Ureter (tissue), 1 donor: ENCODE measurements at regions not wholly inside any gene's neighbourhood (a gene's known extent, or its start where the extent isn't known, plus 50 kb on each side); places are given as distances from the start of the nearest gene placed in this dataset.

Experiments
- DNase-seq: peaks from one replicate; pipeline ENCODE4 v3.0.0-alpha.2; 2020; ENCODE audit warnings: low spot score
- donor health status: DM: yes; HTN: yes; CAD: no.

DNA sequence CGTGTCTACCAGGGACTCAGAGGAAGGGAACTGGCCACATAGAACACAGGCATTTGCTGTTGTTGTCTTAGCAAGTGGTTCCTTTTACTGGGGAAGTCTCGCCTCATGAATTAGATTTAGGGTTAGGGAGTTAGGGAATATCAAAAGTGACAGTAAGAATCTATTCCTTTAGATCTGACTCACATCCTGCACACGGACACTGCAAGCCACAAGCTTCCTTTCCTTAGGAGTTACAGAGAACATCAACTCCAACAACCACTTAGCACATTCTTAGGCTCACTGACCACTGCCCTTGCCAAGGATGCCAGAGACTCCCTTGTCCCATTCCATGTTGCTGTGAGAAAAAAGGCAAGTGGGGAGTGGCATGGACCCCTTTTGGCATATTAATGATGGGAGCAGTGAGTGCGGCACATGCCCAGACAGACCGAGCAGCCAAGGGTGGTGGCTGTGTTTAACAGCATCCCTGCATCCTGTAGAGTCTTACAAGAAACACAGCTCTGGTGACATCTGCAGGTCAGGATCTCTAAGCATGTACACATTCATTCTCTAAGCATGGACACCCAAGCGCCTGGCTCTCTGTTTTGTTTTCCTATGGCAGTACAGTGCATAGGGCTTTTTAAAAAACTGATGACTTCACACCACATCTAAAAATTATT lies 745.6 kb upstream of the RAB6C start:
- no peak for DNase-seq

DNA sequence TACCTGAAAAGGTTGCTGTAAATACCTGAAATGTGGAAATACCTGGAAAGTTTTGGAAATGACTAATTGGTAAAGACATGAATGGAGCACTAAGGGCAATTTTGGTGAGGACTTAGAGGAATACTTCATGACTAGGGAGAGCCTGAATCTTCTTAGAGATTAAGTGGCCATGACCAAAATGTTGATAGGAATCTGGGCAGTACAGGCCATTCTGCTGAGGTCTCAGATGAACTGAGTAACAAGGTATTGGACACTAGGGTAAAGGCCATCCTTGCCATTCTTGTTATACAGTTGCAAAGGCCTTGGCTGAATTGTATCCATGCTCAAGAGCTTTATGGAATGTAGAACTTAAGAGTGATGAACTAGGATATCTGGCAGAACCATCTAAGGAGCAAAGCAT lies 742.9 kb upstream of the RAB6C start:
- no peak for DNase-seq

DNA sequence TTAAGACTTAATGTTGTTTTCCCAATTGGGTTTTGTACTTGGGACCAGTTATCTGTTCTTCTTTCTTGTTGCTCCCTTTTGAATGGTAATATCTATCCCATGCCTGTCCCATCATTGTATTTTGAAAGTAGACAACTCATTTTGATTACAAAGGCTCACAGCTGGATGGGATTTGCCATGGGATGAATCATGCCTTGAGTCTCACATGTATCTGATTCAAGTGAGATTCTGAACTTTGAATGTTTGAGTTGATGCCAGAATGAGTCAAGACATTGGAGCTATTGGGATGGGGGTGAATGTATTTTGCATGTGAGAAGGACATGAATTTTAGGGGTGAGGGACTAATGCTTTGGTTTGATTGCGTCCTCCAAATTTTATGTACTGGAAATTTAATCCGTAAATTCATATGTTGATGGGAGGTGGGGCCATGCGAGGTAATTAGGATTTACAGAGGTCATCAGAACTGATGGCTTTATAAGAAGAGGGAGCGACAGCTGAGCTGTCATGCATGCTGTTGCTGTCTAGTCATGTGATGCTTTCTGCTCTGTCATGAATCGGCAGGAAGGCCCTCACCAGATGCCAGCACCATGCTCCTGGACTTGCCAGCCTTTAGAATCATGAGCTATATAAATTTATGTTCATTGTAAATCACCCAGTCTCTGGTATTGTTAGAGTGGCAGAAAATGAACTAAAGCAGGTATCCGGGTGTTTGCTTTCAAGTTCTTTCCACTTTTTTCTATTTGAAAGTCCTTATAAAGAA lies 741.3 kb upstream of the RAB6C start:
- no peak for DNase-seq

- DNase-seq: no peak
These were observed 740.3 kb upstream of the RAB6C start for GRCh38 chr2:129239141-129239540.

- DNase-seq: no peak
These were observed 739.4 kb upstream of the RAB6C start for GRCh38 chr2:129240061-129240460.

- DNase-seq: no peak
These were observed 737.2 kb upstream of the RAB6C start for GRCh38 chr2:129242269-129242668.

DNA sequence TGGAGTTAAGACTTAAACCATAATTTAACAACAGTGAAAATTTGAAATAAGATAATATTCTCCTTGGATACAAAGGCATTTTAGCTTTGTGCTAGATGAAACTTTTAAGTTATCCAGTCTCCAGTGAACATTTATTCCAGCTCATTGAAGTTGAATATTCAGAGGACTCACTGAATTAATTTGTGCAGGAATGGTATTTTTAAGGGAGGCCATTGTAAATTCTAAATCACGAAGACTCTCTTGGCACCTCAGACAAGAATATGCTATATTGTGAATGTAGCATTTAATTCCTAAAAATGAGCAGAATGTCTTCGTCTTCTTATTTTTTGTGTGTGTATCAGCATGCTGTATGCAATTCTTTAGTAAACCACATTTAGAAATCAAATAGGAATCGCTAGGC lies 731.7 kb upstream of the RAB6C start:
- no peak for DNase-seq

DNA sequence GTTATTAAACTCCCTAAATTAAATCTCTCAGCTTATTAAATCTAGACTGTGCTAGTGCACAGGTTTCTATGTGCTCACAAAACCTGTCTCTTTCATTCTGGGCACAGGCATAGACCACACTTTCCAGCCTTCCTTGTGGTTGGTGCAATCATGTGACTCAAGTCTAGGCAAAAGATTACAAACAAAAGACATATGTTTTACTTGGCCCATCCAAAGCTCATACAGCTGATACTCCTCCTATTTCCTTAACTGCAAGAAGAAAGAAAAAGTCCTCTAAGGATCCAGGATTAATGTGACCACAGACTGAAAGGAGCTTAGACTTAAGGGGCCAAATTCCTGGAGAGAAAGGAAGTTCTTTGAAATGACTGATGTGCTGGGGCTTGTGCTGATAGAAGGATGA lies 731.3 kb upstream of the RAB6C start:
- no peak for DNase-seq

DNA sequence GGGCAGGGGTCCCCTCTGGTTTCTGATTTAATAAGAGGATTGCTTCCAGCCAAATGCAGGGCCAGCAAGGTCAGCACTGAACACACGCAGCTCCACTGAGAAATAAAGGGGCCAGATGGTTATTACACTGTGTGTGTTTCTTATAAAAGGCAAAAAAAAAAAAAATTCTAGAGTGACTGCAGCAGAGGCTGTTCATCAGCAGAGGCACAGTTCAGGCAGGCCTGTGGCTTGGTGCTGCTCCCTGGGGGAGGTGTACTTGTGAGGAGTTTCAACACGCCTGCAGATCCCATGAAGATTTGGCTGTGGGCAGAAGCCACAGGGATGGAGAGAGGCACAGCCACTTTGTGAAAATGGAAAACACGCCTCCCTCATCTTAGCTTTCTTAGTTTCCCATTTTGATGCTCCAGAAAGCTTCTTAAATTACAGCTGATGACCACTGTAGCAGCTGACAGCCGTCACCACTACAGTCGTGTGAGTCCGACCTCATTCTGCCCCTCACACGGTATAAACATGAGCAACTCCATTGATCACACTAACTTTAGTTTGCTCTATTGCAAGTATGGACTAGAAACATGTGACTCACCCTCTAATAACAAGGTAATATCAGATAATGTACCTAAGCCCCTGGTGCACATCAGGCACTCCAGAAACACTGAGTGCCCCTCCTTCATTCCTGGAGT lies 726.5 kb upstream of the RAB6C start:
- no peak for DNase-seq

DNA sequence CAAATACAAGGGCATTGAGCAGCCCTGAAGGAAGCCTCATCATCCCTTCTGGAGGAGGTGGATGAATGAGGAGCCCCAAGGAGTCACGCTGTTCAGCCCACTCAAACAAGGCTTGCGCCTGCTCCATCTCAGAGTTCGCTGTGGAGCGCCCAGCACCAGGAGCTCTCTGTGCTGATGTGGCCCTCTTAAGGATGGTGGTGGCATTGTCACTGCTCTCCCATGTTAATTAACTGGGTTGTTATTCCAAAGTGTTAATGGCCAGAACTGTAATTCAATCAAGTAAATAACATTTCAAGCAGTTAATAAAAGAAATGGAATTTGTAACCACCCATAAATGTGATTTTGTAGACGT lies 726.0 kb upstream of the RAB6C start:
- DNase-seq: no peak

- no peak for DNase-seq
These were observed 724.7 kb upstream of the RAB6C start for GRCh38 chr2:129254718-129255117.

- no peak for DNase-seq
These were observed 723.7 kb upstream of the RAB6C start for GRCh38 chr2:129255610-129256313.

DNA sequence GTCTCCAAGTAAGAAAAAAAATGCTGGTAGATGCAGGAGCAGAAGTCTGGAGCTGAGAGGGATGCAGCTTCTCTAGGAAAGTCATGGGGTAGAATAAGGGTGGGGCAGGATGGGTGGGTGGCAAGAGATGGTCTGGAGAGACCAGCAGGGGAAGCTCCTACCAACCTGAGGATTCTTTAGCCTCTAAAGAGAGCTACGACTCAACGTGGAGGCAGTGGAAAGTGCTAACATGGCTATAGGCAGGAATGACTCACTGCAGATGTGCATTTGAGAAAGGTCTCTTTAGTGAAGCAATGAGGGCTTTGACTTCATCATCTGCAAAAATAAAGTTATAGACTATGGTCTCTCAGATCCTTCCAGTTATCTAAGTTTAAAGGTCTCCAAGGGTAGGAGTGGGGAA lies 722.8 kb upstream of the RAB6C start:
- no peak for DNase-seq

GRCh38 chr2:129262934-129263333 lies 716.5 kb upstream of the RAB6C start:
- no peak for DNase-seq

- DNase-seq: no peak
These were observed 715.5 kb upstream of the RAB6C start for GRCh38 chr2:129263939-129264338.

DNA sequence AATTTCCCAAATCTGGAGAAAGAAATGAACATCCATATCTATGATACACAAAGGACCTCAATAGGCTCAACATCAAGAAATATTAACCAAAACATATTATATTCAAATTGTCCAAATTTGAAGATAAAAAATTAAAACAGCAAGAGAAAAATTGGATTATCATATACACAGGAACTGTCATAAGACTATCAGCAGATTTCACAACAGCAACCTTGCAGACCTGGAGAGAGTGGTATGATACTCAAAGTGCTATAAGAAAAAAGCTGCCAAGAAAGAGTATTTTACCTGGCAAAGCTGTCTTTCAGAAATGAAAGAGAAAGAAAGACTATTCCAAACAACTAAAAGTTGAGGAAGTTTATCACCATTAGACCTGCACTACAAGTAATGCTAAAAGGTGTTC lies 711.9 kb upstream of the RAB6C start:
- DNase-seq: no peak

GRCh38 chr2:129273266-129274037 lies 706.0 kb upstream of the RAB6C start:
- DNase-seq: no peak

- DNase-seq: no peak
These were observed 705.4 kb upstream of the RAB6C start for GRCh38 chr2:129274038-129274415.

GRCh38 chr2:129274918-129275317 lies 704.5 kb upstream of the RAB6C start:
- DNase-seq: no peak

- no peak for DNase-seq
These were observed 703.8 kb upstream of the RAB6C start for GRCh38 chr2:129275706-129276105.

DNA sequence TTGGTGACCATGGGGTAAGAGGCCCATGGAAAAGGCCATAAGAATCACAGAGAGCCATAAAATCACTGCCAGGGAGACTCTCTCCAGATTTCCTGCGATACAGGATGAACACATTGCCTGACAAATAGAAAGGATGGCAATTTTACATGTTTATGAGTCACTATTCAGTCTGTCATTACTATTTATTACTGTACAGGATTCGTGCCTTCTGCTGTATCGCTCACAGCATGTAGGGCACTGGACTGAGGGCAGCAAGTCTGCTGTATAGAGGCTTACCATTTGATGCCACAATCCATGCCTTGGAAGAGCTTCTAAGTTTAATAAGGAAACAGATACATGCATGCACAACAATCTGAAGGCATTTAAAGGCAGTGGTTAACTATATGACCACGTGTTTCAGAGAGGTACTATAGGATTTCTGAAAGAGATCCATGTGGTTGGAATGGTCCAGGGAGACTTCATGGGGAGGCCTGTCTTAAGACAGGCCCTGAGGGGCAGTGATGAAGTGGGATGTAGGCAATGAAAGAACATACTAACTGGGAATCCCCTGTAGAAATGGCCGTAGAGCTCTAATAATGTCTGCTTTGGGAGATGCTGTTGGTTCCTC lies 702.4 kb upstream of the RAB6C start:
- no peak for DNase-seq
